ENCODE measurements at regions not wholly inside any gene's neighbourhood (a gene's known extent, or its start where the extent isn't known, plus 50 kb on each side); places are given as distances from the start of the nearest gene placed in this dataset.
"Not testable (repeated sequence)": the region's sequence is repeated elsewhere in the genome, so short reads cannot be mapped to it uniquely, and the experiment has no call there.

DNA sequence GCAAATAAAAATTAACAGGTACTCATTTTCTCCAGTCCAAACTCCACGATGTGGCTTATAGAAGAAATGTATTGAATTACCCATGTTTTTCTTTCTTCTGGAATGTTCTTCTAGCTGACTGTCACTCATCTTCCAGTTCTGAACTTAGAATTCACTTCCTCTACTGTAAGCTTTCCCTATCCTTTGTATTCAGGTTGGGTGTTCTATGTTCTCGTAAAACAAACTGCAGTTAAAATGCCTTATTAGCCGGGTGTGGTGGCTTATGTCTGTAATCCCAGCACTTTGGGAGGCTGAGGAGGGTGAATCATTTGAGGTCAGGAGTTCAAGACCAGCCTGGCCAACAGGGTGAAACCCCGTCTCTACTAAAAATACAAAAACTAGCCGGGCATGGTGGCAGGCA, 470.6 kb downstream of the NAV3 start:
- TF ChIP-seq, protein P1, sequence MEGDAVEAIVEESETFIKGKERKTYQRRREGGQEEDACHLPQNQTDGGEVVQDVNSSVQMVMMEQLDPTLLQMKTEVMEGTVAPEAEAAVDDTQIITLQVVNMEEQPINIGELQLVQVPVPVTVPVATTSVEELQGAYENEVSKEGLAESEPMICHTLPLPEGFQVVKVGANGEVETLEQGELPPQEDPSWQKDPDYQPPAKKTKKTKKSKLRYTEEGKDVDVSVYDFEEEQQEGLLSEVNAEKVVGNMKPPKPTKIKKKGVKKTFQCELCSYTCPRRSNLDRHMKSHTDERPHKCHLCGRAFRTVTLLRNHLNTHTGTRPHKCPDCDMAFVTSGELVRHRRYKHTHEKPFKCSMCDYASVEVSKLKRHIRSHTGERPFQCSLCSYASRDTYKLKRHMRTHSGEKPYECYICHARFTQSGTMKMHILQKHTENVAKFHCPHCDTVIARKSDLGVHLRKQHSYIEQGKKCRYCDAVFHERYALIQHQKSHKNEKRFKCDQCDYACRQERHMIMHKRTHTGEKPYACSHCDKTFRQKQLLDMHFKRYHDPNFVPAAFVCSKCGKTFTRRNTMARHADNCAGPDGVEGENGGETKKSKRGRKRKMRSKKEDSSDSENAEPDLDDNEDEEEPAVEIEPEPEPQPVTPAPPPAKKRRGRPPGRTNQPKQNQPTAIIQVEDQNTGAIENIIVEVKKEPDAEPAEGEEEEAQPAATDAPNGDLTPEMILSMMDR (IDR thresholded peaks at IDR 0.05; ENCODE audit: low read length): not testable (repeated sequence)
- not testable (repeated sequence) for TF ChIP-seq EZH2 (optimal IDR thresholded peaks at IDR 0.05; ENCODE audit: low read depth, low read length)
